ENCODE measurements at regions not wholly inside any gene's neighbourhood (a gene's known extent, or its start where the extent isn't known, plus 50 kb on each side); places are given as distances from the start of the nearest gene placed in this dataset.

DNA sequence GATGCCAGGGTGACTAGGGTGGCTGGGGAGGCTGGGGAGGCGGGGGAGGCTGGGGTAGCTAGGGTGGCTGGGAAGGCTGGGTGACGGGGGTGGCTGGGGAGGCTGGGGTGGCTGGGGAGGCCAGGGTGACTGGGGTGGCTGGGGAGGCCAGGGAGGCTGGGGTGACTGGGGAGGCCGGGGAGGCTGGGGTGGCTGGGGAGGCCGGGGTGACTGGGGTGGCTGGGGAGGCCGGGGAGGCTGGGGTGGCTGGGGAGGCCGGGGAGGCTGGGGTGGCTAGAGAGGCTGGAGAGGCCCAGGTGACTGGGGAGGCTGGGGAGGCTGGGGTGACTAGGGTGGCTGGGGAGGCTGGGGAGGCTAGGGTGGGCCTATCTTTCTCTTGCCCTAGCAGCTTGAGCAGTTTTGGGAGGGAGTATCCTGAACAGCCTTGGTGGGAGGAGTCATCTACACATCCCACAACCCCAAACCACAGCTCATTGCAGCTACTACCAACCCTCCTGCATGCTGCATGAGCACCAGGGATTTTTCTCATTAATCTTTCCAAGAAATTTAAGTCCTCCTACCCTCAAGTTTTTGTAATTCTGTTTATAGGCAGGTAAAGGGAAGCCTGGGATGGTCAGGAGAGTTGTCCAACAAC is 203.2 kb upstream of the IRX1 start:
- TF ChIP-seq POLR2A (IDR thresholded peaks at IDR 0.05): no peak
- TF ChIP-seq, protein P1, sequence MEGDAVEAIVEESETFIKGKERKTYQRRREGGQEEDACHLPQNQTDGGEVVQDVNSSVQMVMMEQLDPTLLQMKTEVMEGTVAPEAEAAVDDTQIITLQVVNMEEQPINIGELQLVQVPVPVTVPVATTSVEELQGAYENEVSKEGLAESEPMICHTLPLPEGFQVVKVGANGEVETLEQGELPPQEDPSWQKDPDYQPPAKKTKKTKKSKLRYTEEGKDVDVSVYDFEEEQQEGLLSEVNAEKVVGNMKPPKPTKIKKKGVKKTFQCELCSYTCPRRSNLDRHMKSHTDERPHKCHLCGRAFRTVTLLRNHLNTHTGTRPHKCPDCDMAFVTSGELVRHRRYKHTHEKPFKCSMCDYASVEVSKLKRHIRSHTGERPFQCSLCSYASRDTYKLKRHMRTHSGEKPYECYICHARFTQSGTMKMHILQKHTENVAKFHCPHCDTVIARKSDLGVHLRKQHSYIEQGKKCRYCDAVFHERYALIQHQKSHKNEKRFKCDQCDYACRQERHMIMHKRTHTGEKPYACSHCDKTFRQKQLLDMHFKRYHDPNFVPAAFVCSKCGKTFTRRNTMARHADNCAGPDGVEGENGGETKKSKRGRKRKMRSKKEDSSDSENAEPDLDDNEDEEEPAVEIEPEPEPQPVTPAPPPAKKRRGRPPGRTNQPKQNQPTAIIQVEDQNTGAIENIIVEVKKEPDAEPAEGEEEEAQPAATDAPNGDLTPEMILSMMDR (IDR thresholded peaks at IDR 0.05): no peak

All from body of pancreas (tissue), 4 donors.